ENCODE measurements at regions not wholly inside any gene's neighbourhood (a gene's known extent, or its start where the extent isn't known, plus 50 kb on each side); places are given as distances from the start of the nearest gene placed in this dataset.

- H3K9me1 ChIP-seq (ENCODE audit: control insufficient read depth, extremely low read depth, insufficient read depth, low read length) = no peaks in the 10 kb centered on the region
- H3K4me2 ChIP-seq (ENCODE audit: control insufficient read depth, extremely low read depth, insufficient read depth, low read depth, low read length) = no peak overlapping the region
- no peaks in the 10 kb centered on the region for H3K79me2 ChIP-seq (ENCODE audit: control insufficient read depth, insufficient read depth, low read length)
- FAIRE-seq (no peak), DNase-seq (ENCODE audit: low read depth, low spot score) (no peak)
- dilution Hi-C loops (cut with MboI; ENCODE audit: extremely low pct_ligation_motif_present, low sequenced_read_pairs) = no loop called here
- H3K27me3 ChIP-seq (ENCODE audit: control insufficient read depth, extremely low read depth, insufficient read depth, low read length) = no peaks in the 10 kb centered on the region
- H3K4me1 ChIP-seq (ENCODE audit: control insufficient read depth, extremely low read depth, insufficient read depth, low read length) = peaks cover 14% of the 10 kb centered on the region
- no peak overlapping the region for H2AFZ ChIP-seq (ENCODE audit: control insufficient read depth, low read length)
- TF ChIP-seq EZH2 (IDR thresholded peaks at IDR 0.05; ENCODE audit: low read length) = no peak
- TF ChIP-seq, protein P1, sequence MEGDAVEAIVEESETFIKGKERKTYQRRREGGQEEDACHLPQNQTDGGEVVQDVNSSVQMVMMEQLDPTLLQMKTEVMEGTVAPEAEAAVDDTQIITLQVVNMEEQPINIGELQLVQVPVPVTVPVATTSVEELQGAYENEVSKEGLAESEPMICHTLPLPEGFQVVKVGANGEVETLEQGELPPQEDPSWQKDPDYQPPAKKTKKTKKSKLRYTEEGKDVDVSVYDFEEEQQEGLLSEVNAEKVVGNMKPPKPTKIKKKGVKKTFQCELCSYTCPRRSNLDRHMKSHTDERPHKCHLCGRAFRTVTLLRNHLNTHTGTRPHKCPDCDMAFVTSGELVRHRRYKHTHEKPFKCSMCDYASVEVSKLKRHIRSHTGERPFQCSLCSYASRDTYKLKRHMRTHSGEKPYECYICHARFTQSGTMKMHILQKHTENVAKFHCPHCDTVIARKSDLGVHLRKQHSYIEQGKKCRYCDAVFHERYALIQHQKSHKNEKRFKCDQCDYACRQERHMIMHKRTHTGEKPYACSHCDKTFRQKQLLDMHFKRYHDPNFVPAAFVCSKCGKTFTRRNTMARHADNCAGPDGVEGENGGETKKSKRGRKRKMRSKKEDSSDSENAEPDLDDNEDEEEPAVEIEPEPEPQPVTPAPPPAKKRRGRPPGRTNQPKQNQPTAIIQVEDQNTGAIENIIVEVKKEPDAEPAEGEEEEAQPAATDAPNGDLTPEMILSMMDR (optimal IDR thresholded peaks at IDR 0.05 in 1 of 3, IDR thresholded peaks at IDR 0.05 in 1 of 3, conservative IDR thresholded peaks at IDR 0.05 in 1 of 3; ENCODE audit: extremely low read depth in 1 of 3, insufficient read depth in 2 of 3, low read length in 3 of 3) = no peak
- no peaks in the 10 kb centered on the region for H4K20me1 ChIP-seq (ENCODE audit: control insufficient read depth, extremely low read depth, insufficient read depth, low read length)
- no peak overlapping the region for H3K27ac ChIP-seq (ENCODE audit: control insufficient read depth, insufficient read depth, low read length)
- no peak overlapping the region for H3K9ac ChIP-seq (ENCODE audit: control insufficient read depth, extremely low read depth, insufficient read depth, low read length)
- no peaks in the 10 kb centered on the region for H3K9me3 ChIP-seq (ENCODE audit: control insufficient read depth, low read depth, low read length)
- no peaks in the 10 kb centered on the region for H3K36me3 ChIP-seq (ENCODE audit: control insufficient read depth in 2 of 2, extremely low read depth in 1 of 2, insufficient read depth in 2 of 2, low read length in 2 of 2)
- no peak overlapping the region for H3K4me3 ChIP-seq (ENCODE audit: control insufficient read depth in 2 of 3, extremely low read depth in 1 of 3, insufficient read depth in 2 of 3, low read depth in 1 of 3, low read length in 3 of 3)
These were observed 57.3 kb upstream of the PHACTR2 start for GRCh38 chr6:143620447-143620846.

DNA sequence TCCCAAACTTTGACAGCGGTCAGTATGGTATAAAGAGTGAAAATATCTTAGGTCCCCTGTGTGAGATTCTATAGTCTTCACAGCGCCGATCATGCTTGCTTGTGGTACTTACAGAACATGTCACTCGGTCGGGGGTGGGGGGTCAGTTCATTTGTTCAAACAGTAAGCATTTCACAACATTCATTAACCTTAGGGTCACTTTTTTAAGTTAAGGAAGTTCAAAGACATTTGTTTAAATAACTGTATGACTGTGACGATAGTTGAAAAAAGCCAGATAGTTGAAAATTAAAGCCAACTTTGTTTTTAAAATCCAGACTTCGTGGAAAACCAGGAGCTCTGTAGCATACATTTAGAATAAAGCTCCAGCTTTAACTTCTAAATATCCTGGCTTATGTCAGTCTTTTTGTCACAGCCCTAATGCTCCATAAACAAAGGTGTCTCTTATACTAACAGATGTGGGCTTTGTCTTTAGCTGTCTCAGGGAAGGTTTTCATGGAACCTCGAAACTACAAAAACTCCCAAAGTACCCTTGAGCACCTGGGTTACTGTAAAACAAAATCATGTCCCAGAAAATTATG is 57.9 kb upstream of the PHACTR2 start:
- Histone ChIP-seq H3K9me3 (ENCODE audit: control insufficient read depth, low read depth, low read length) (no peaks in the 10 kb centered on the region), H3K9me1 (ENCODE audit: control insufficient read depth, extremely low read depth, insufficient read depth, low read length) (no peaks in the 10 kb centered on the region), H3K4me3 (ENCODE audit: control insufficient read depth in 2 of 3, extremely low read depth in 1 of 3, insufficient read depth in 2 of 3, low read depth in 1 of 3, low read length in 3 of 3) (no peak overlapping the region), H4K20me1 (ENCODE audit: control insufficient read depth, extremely low read depth, insufficient read depth, low read length) (no peaks in the 10 kb centered on the region), H2AFZ (ENCODE audit: control insufficient read depth, low read length) (no peak overlapping the region), H3K9ac (ENCODE audit: control insufficient read depth, extremely low read depth, insufficient read depth, low read length) (no peak overlapping the region), H3K79me2 (ENCODE audit: control insufficient read depth, insufficient read depth, low read length) (no peaks in the 10 kb centered on the region), H3K36me3 (ENCODE audit: control insufficient read depth in 2 of 2, extremely low read depth in 1 of 2, insufficient read depth in 2 of 2, low read length in 2 of 2) (no peaks in the 10 kb centered on the region), H3K4me2 (ENCODE audit: control insufficient read depth, extremely low read depth, insufficient read depth, low read depth, low read length) (no peak overlapping the region), H3K4me1 (ENCODE audit: control insufficient read depth, extremely low read depth, insufficient read depth, low read length) (peaks cover 14% of the 10 kb centered on the region), H3K27ac (ENCODE audit: control insufficient read depth, insufficient read depth, low read length) (no peak overlapping the region), H3K27me3 (ENCODE audit: control insufficient read depth, extremely low read depth, insufficient read depth, low read length) (no peaks in the 10 kb centered on the region)
- FAIRE-seq (no peak), DNase-seq (ENCODE audit: low read depth, low spot score) (no peak)
- dilution Hi-C loops (cut with MboI; ENCODE audit: extremely low pct_ligation_motif_present, low sequenced_read_pairs) = no loop called here
- TF ChIP-seq, protein P1 (optimal IDR thresholded peaks at IDR 0.05 in 1 of 3, IDR thresholded peaks at IDR 0.05 in 1 of 3, conservative IDR thresholded peaks at IDR 0.05 in 1 of 3; ENCODE audit: extremely low read depth in 1 of 3, insufficient read depth in 2 of 3, low read length in 3 of 3) = no peak
- no peak for TF ChIP-seq EZH2 (IDR thresholded peaks at IDR 0.05; ENCODE audit: low read length)

Data from keratinocyte (primary cell).